AG04449 (cell line): ENCODE measurements at regions not wholly inside any gene's neighbourhood (a gene's known extent, or its start where the extent isn't known, plus 50 kb on each side); places are given as distances from the start of the nearest gene placed in this dataset.

Experiments used
- CTCF ChIA-PET: fragments of 350-600 bp; formaldehyde crosslinking; extraction: SDS; loops from one replicate; lab custom pipeline; 2021; ENCODE audit warnings: antibody characterized with exemption; lab: Yijun Ruan, JAX
- POLR2A ChIA-PET: fragments of 400-600, 350-600 bp; formaldehyde crosslinking; extraction: SDS; loops from one replicate; lab custom pipeline; 2020; ENCODE audit warnings: antibody characterized with exemption, inconsistent platforms; lab: Yijun Ruan, JAX
- DNase-seq: peaks from one replicate; pipeline ENCODE4 v3.0.0-alpha.2; 2010; ENCODE audit warnings: low read depth, low spot score
- H3K4me3 ChIP-seq: 2 replicates; pipeline ENCODE4 v1.5.1; 2011; ENCODE audit warnings: low read depth, mild to moderate bottlenecking, control low read depth, low read length
- TF ChIP-seq, protein P1 (sequence below): IDR thresholded peaks from one replicate; pipeline ENCODE4 v1.5.1; 2011; ENCODE audit warnings: mild to moderate bottlenecking, moderate library complexity, low read length, control low read depth, inconsistent platforms; ENCODE audit not compliant: insufficient read depth; ENCODE audit errors: missing control alignments

DNA sequence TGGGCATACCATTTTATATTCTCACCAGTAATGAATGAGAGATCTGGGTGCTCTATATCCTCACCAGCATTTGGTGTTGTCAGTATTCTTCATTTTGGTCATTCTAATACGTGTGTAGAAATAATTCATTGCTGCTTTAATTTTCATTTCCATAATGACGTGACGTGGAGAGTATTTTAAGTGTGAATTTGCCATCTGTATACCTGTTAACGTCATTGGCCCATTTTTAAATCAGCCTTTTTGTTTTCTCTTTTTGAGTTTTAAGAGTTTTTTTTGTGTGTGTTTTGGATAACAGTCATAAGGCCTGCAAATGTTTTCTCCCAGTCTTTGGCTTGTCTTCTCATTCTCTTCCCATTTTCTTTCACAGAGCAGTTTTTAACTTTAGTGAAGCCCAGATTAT lies 74.4 kb upstream of the SYT1 start:
- CTCF ChIA-PET: no interaction called here
- H3K4me3 ChIP-seq: no peak overlapping the region
- DNase-seq: no peak
- TF ChIP-seq, protein P1, sequence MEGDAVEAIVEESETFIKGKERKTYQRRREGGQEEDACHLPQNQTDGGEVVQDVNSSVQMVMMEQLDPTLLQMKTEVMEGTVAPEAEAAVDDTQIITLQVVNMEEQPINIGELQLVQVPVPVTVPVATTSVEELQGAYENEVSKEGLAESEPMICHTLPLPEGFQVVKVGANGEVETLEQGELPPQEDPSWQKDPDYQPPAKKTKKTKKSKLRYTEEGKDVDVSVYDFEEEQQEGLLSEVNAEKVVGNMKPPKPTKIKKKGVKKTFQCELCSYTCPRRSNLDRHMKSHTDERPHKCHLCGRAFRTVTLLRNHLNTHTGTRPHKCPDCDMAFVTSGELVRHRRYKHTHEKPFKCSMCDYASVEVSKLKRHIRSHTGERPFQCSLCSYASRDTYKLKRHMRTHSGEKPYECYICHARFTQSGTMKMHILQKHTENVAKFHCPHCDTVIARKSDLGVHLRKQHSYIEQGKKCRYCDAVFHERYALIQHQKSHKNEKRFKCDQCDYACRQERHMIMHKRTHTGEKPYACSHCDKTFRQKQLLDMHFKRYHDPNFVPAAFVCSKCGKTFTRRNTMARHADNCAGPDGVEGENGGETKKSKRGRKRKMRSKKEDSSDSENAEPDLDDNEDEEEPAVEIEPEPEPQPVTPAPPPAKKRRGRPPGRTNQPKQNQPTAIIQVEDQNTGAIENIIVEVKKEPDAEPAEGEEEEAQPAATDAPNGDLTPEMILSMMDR: no peak
- POLR2A ChIA-PET: no interaction called here

DNA sequence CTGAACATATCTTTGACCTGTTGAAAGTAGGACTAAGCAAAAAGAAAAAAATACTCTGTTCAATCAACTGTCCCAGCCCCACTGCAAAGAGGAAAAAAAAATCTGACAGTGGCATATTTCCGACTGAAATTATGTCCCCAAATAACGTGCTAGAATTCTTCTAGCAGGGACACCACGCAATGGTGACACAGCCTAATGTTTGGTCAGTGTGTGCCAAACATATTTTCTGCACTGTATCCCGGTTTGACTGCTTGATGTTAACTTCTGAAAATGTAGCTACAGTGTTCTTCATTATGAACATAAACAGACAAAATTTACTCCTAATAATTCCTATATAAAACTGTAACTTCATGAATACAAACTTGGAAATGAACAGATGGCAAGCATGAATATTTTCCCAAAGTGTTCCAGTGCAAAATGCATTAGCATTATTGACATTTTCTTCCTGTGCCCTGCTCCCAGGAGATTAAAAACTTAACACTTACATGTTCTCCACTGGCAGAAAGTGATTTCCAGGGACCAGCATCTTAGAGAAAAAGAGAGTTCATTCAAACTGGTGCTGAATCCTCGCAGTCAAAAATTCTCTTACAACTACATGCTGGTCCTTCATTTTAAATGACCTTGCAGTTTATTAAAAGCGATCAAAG lies 72.4 kb upstream of the SYT1 start:
- CTCF ChIA-PET: no interaction called here

DNA sequence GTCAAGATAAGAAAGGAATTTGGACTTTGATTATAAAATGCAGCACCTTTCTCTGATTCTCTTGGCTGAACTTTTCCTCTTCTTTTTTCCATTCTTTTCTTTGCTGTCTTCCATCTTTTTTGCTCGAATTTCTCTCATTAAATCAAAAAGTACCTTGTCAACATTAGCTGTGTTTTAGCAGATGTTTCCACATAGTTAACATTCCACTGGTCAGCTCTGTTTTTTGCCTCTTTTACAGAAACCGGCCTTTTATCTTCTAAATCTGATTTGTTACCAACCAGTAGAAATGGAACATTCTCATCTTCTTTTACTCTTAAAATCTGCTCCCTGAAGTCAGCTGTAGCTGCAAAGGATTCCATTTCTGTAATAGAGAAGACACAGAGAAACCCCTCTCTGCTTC lies 71.1 kb upstream of the SYT1 start:
- TF ChIP-seq, protein P1: no peak
- H3K4me3 ChIP-seq: no peak overlapping the region
- DNase-seq: no peak
- CTCF ChIA-PET: no interaction called here
- POLR2A ChIA-PET: no interaction called here

More for the DNA sequence above, 72.4 kb upstream of the SYT1 start:
- no peak for DNase-seq
- no peak overlapping the region for H3K4me3 ChIP-seq
- POLR2A ChIA-PET: no interaction called here
- TF ChIP-seq, protein P1: no peak

DNA sequence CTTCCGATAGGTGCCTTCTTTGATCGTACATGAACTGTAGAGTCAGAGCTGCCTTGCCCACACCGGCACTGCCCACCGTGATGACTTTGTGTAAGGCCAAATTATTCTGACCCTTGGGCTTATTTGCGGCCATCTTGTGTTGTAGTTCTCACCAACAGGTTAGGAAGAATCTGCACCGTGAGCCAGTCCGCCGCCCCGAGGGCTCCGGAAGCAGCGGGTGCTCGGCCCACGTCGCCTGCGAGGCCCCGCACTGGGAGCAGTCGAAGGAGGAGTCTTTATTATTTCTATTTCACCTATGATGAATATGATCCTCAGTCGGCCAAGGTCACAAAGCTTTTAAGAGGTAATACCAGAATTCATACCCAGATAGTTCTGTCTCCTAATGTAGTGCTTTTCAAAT lies 70.6 kb upstream of the SYT1 start:
- TF ChIP-seq, protein P1: no peak
- CTCF ChIA-PET: no interaction called here
- no peak for DNase-seq
- no peak overlapping the region for H3K4me3 ChIP-seq
- POLR2A ChIA-PET: no interaction called here

DNA sequence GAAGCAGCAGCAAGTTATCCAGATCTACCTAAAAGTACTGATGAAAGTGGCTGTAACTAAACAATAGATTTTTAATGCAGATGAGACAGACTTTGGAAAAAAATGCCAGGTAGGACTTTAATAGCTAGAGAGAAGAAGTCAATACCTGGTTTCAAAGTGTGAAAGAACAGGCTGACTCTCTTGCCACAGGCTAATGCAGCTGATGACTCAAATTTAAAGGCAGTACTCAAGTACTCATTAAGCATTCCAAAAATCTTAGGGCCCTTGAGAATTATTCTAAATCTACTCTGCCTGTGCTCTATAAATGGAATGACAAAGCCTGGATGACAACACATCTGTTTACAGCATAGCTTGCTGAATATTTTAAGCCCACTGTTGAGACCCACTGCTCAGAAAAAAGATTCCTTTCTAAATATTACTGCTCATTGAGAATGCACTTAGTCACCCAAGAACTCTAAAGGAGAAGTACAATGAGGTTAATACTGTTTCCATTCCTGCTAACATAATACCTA lies 68.6 kb upstream of the SYT1 start:
- ChIA-PET CTCF (no interaction called here), POLR2A (no interaction called here)
- no peak for DNase-seq
- H3K4me3 ChIP-seq: no peak overlapping the region
- TF ChIP-seq, protein P1: no peak

DNA sequence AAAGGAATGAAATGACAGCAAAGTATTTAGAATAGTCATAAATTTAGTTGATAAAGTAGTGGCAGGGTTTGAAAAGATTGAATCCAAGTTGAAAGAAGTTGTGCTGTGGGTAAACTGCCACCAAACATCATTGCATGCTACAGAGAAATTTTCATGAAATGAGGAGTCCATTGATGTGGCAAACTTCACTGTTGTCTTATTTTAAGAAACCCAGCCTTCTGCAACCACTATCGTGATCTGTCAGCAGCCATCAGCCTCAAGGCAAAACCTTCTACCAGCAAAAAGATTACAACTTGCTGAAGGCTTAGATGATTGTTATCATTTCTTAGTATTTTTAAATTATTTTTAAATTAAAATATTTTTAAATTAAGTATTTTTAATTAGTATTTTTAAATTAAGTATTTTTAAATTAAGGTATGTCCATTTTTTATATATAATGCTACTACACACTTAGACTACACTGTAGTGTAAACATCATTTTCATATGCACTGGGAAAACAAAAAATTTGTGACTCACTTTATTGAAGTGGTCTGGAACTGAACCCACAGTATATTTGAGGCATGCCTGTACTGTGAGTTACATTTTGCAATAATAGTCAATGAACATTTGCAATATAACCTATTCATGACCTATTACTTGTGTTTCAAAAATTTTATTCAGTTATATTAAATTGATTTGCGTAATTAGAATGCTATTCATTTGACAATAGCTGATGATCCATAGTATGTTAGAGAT lies 67.2 kb upstream of the SYT1 start:
- POLR2A ChIA-PET: no interaction called here
- DNase-seq: no peak
- TF ChIP-seq, protein P1: no peak

More for the DNA sequence above, 67.2 kb upstream of the SYT1 start:
- no peak overlapping the region for H3K4me3 ChIP-seq
- CTCF ChIA-PET: interaction anchor here (0.6 kb wide), 1 partner anchor 327 kb away, joined by 3 read pairs; no protein-coding TSS in a partner anchor
